Right atrium auricular region (tissue), 2 donors: ENCODE measurements at regions not wholly inside any gene's neighbourhood (a gene's known extent, or its start where the extent isn't known, plus 50 kb on each side); places are given as distances from the start of the nearest gene placed in this dataset.

Source experiments
- DNase-seq: peaks from one replicate; pipeline ENCODE4 v3.0.0-alpha.2; 2019; ENCODE audit warnings: low spot score
- H3K27ac ChIP-seq, 2 donors: fragments of 200-600 bp; sonication (generic); 1 replicate in 1 of 2; 2 replicates in 1 of 2; pipeline ENCODE4 v1.5.1; 2016 to 2019
- H3K27me3 ChIP-seq, 2 donors: fragments of 200-600 bp; sonication (generic); one replicate each; pipeline versions ENCODE4 v1.5.1 to v1.6.0; 2017 to 2019
- H3K36me3 ChIP-seq: fragments of 200-600 bp; sonication (generic); one replicate; pipeline ENCODE4 v1.5.1; 2016
- H3K4me1 ChIP-seq, 2 donors: fragments of 200-600 bp; sonication (generic); one replicate each; pipeline versions ENCODE4 v1.5.1 to v1.6.0; 2017 to 2019
- H3K4me3 ChIP-seq, 2 donors: fragments of 200-600 bp; sonication (generic); 1 replicate in 1 of 2; 2 replicates in 1 of 2; pipeline ENCODE4 v1.5.1; 2017 to 2019; ENCODE audit warnings: mild to moderate bottlenecking in 1 of 2, moderate library complexity in 1 of 2
- H3K9me3 ChIP-seq, 2 donors: fragments of 200-600 bp; sonication (generic); one replicate each; pipeline ENCODE4 v1.5.1; 2019
- TF ChIP-seq, protein P1 (sequence below), 2 donors: fragments of 200-600 bp; sonication (generic); IDR thresholded peaks; one replicate each; pipeline ENCODE4 v1.5.1; 2019; ENCODE audit warnings: antibody characterized with exemption in 2 of 2

DNA sequence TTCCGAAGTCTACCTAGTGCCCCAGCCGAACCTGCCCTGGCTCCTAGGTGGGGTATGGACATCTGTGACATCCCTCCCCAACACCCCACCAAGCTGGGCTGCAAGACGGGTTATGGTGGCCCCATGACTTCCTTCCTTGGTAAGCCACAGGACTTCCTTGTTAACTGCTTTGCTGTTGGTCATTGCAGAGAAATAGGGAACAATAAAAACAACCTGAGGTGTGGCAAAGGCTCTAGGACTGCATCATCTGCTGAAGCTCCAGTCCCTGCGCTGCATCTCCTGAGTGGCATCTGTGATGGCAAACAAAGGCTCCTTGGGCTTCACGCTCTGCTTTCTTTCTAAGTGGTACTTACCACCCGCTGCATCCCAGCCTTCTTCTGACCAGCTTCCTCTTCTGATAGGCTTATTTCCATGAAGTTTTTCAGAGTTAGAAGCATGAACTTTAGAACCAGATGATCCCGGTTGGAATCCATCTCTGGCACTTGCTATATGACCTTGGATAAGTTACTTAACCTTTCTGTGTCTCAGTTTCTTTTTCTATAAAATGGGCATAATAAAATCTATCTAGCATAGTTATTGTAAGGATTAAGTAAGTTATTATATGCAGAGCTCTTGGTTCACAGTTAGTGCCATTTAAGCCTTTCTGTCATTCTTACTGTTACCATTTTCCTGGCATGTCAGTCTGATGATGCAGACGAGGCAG, 216.8 kb downstream of the RPS24 start:
- no peaks in the 10 kb centered on the region for H3K27me3 ChIP-seq
- H3K4me1 ChIP-seq = no peaks in the 10 kb centered on the region
- no peak overlapping the region for H3K4me3 ChIP-seq
- H3K27ac ChIP-seq = no peak overlapping the region
- no peaks in the 10 kb centered on the region for H3K36me3 ChIP-seq
- no peaks in the 10 kb centered on the region for H3K9me3 ChIP-seq
- DNase-seq = no peak
- TF ChIP-seq, protein P1, sequence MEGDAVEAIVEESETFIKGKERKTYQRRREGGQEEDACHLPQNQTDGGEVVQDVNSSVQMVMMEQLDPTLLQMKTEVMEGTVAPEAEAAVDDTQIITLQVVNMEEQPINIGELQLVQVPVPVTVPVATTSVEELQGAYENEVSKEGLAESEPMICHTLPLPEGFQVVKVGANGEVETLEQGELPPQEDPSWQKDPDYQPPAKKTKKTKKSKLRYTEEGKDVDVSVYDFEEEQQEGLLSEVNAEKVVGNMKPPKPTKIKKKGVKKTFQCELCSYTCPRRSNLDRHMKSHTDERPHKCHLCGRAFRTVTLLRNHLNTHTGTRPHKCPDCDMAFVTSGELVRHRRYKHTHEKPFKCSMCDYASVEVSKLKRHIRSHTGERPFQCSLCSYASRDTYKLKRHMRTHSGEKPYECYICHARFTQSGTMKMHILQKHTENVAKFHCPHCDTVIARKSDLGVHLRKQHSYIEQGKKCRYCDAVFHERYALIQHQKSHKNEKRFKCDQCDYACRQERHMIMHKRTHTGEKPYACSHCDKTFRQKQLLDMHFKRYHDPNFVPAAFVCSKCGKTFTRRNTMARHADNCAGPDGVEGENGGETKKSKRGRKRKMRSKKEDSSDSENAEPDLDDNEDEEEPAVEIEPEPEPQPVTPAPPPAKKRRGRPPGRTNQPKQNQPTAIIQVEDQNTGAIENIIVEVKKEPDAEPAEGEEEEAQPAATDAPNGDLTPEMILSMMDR (IDR thresholded peaks at IDR 0.05) = no peak

DNA sequence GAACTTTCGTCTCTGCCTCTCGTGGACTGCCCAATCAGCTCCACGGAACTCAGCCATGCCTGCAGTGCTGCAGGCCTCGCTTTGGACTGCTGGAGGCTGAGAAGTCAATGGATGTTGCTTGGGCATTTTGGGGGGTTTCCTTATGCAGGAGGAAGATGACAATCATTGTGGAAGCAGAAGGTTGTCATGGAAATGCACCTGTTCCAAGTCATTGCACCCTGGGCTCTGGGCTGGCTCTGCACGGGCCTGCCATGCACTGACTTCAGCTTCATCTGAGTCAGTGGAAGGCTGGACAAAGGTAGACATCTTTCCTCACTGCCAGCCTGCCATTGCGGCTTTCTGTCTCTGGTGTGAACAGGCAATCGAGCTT, 217.3 kb downstream of the RPS24 start:
- DNase-seq = no peak

DNA sequence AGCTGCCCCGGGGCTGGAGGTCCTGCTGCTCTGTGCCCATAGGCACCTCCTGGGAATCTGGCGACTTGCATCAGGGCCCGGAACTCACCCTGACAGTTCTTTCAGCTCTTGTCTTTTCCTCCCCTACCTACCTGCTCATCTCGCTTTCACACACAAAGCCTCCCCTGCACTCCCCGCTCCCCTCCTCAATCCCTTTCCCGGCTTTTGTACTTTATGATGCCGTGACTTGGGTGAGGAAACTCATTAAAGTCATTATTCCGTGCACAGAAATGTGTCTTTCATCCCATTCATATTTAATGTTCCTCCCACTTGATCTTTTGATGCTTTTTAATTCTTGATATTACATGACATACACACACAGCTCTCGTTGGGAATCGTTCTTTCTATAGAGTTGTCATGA, 218.6 kb downstream of the RPS24 start:
- Histone ChIP-seq H3K4me3 (no peak overlapping the region), H3K27me3 (no peaks in the 10 kb centered on the region), H3K4me1 (peaks cover 0 to 11% of the 10 kb centered on the region in 2 donors), H3K27ac (no peak overlapping the region), H3K36me3 (no peaks in the 10 kb centered on the region), H3K9me3 (no peaks in the 10 kb centered on the region)
- TF ChIP-seq, protein P1 (IDR thresholded peaks at IDR 0.05) = no peak
- no peak for DNase-seq

More for the DNA sequence above, 217.3 kb downstream of the RPS24 start:
- TF ChIP-seq, protein P1 (IDR thresholded peaks at IDR 0.05) = no peak
- no peak overlapping the region for H3K27ac ChIP-seq
- H3K4me1 ChIP-seq = peaks cover 0 to 5% of the 10 kb centered on the region in 2 donors
- no peaks in the 10 kb centered on the region for H3K27me3 ChIP-seq
- H3K4me3 ChIP-seq = no peak overlapping the region
- no peaks in the 10 kb centered on the region for H3K9me3 ChIP-seq
- H3K36me3 ChIP-seq = no peaks in the 10 kb centered on the region

DNA sequence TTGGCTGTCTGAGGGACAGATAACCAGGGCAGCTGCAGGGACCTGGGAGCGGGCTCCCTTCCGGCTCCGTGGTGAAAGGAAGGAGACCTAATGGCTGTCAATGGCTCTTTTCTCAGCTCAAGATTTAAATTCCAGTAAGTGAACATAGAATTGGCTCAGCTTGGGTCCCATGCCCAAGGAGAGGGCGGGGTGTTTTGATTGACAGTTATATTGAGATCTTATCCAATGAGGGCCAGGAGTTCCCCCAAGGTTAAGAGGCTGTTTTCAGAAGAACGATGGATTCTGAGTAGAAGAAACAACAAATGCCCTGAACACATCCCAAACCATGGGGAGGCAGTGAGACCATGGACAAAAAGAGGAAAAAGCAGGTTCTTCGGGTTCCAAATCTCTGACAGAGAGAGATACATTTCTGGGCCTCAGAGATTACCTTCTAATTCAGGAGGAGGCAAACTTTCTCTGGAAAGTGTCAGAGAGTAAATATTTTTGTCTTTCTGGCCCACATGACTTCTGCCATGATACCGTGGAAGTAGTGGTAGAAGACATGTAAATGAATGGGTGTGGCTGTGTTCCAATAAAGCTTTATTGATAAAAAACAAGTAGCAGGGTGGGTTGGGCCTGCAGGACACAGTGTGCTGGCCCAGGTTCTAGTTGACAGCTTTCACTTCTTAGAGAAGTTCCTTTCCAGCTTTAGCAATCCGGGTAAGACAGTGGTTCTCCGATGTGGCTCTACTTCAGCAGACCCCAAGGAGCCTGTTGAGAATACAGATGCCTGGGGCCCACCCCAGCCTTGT, 219.6 kb downstream of the RPS24 start:
- Histone ChIP-seq H3K9me3 (no peaks in the 10 kb centered on the region), H3K4me1 (peaks cover 0 to 11% of the 10 kb centered on the region in 2 donors), H3K27me3 (no peaks in the 10 kb centered on the region), H3K27ac (no peak overlapping the region), H3K36me3 (no peaks in the 10 kb centered on the region), H3K4me3 (no peak overlapping the region)
- no peak for DNase-seq
- TF ChIP-seq, protein P1 (IDR thresholded peaks at IDR 0.05) = no peak

- Histone ChIP-seq H3K27me3 (no peaks in the 10 kb centered on the region), H3K27ac (no peak overlapping the region), H3K4me1 (peaks cover 0 to 11% of the 10 kb centered on the region in 2 donors), H3K36me3 (no peaks in the 10 kb centered on the region), H3K4me3 (no peak overlapping the region), H3K9me3 (no peaks in the 10 kb centered on the region)
- no peak for DNase-seq
- TF ChIP-seq, protein P1 (IDR thresholded peaks at IDR 0.05) = no peak
Observed at GRCh38 chr10:78254013-78254412, 220.3 kb downstream of the RPS24 start.
